ENCODE measurements at regions not wholly inside any gene's neighbourhood (a gene's known extent, or its start where the extent isn't known, plus 50 kb on each side); places are given as distances from the start of the nearest gene placed in this dataset.

DNA sequence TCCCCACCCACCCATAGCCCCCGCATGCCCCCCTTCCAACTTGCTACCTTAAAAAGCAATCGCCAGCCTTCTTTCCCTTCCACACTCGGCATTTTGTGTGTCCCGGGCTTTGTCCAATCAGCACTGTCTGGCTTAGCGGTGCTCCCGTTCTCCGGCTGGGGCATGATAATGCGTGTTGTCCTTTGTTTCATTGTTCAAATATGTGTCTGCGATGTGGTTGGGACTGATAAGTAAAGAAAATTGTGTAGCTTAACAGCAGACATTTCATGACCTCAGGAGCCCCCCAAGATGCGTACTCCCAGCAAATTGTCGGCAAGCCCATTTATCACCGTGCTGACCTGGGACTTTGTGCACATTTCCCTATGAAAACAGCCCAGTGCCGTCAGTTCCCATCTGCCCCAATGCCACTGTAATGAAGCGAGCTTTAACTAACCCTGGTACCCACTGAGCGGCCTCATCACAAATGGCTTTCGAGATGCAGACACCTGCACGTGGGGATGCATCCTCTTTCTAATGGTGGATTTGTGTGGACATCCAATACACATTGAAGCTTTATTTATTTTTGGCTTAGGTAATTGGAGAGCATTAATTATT lies 167.0 kb upstream of the E2F8 start:
- Histone ChIP-seq H3K79me2 (ENCODE audit: control insufficient read depth, insufficient read depth, low read length) (no peaks in the 10 kb centered on the region), H3K4me3 (ENCODE audit: control extremely low read depth in 1 of 5, extremely low read depth in 1 of 5, insufficient read depth in 1 of 5, low read depth in 2 of 5, low read length in 4 of 5) (no peak overlapping the region), H3K9ac (ENCODE audit: low read length) (no peak overlapping the region), H3K36me3 (replicated peaks in 1 of 2; ENCODE audit: control extremely low read depth in 1 of 2, control insufficient read depth in 1 of 2, extremely low read depth in 1 of 2, insufficient read depth in 2 of 2, low read length in 1 of 2) (no peaks in the 10 kb centered on the region), H4K20me1 (ENCODE audit: control insufficient read depth, insufficient read depth, low read length, poor library complexity, severe bottlenecking) (no peaks in the 10 kb centered on the region), H3K9me3 (ENCODE audit: control extremely low read depth in 1 of 3, control insufficient read depth in 2 of 3, insufficient read depth in 1 of 3, low read length in 2 of 3) (no peaks in the 10 kb centered on the region), H3K27ac (ENCODE audit: low read length in 2 of 2) (no peak overlapping the region), H3K4me2 (replicated peaks; ENCODE audit: low read depth, low read length, poor library complexity, severe bottlenecking) (no peak overlapping the region), H2AFZ (ENCODE audit: insufficient read depth, low read depth, low read length, poor library complexity, severe bottlenecking) (no peak overlapping the region), H3K27me3 (replicated peaks in 1 of 4; ENCODE audit: control extremely low read depth in 1 of 4, control insufficient read depth in 3 of 4, insufficient read depth in 4 of 4, low read length in 3 of 4) (no peaks in the 10 kb centered on the region), H3K4me1 (ENCODE audit: control insufficient read depth in 2 of 2, insufficient read depth in 2 of 2, low read length in 2 of 2) (peaks cover 3 to 4% of the 10 kb centered on the region in 2 donors)
- TF ChIP-seq EZH2 (IDR thresholded peaks at IDR 0.05; ENCODE audit: borderline replicate concordance, insufficient read depth, low read depth, low read length, poor library complexity, severe bottlenecking), result no peak
- no peak for TF ChIP-seq CTCF (IDR thresholded peaks at IDR 0.05)
- peaks cover 10% of the 10 kb centered on the region for H3K4me1 Mint-ChIP-seq
- H3K27ac Mint-ChIP-seq, result no peak overlapping the region
- ChIA-PET CTCF (no interaction called here), POLR2A (no interaction called here)
- WGBS (ENCODE audit: insufficient coverage), result 97% methylated on average over 10 of the region's 17 CpGs
- ATAC-seq (ENCODE audit: low read depth) (no peak), DNase-seq (no peak)
- peaks cover 15% of the 10 kb centered on the region for H3K27me3 Mint-ChIP-seq
- no peak overlapping the region for H3K4me3 Mint-ChIP-seq
- intact Hi-C loops (cut with micrococcal nuclease), result no loop called here
- no peaks in the 10 kb centered on the region for H3K9me3 Mint-ChIP-seq (ENCODE audit: insufficient read depth)

DNA sequence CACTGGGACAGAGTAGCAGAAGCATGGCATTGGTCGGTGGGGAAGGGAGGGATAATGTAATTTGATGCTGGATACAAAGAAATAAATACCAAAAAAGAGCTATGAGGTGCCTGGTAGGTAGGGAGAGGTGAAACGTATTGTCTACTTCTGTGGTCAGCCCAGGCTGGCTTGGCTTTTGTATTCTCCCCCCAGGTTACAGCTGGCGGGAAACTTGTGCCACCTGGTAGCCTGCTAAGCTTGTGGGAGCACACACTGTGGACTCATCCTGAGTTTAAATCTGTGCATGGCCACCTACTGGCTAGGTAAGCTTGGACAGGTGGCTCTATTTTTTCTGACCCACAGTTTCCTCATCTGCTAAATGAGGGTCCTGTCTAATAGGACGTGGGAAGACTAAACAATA lies 165.2 kb upstream of the E2F8 start:
- no peak overlapping the region for H3K4me2 ChIP-seq (replicated peaks; ENCODE audit: low read depth, low read length, poor library complexity, severe bottlenecking)

More for the DNA sequence above, 165.2 kb upstream of the E2F8 start:
- ChIA-PET CTCF (no interaction called here), POLR2A (no interaction called here)
- Mint-ChIP-seq H3K9me3 (ENCODE audit: insufficient read depth) (no peaks in the 10 kb centered on the region), H3K4me1 (peaks cover 1% of the 10 kb centered on the region), H3K27me3 (peaks cover 9% of the 10 kb centered on the region), H3K27ac (no peak overlapping the region), H3K4me3 (no peak overlapping the region)
- Histone ChIP-seq H4K20me1 (ENCODE audit: control insufficient read depth, insufficient read depth, low read length, poor library complexity, severe bottlenecking) (no peaks in the 10 kb centered on the region), H3K9me3 (ENCODE audit: control extremely low read depth in 1 of 3, control insufficient read depth in 2 of 3, insufficient read depth in 1 of 3, low read length in 2 of 3) (no peaks in the 10 kb centered on the region), H3K27me3 (replicated peaks in 1 of 4; ENCODE audit: control extremely low read depth in 1 of 4, control insufficient read depth in 3 of 4, insufficient read depth in 4 of 4, low read length in 3 of 4) (no peaks in the 10 kb centered on the region), H3K4me3 (ENCODE audit: control extremely low read depth in 1 of 5, extremely low read depth in 1 of 5, insufficient read depth in 1 of 5, low read depth in 2 of 5, low read length in 4 of 5) (no peak overlapping the region), H2AFZ (ENCODE audit: insufficient read depth, low read depth, low read length, poor library complexity, severe bottlenecking) (no peak overlapping the region), H3K79me2 (ENCODE audit: control insufficient read depth, insufficient read depth, low read length) (no peaks in the 10 kb centered on the region), H3K36me3 (replicated peaks in 1 of 2; ENCODE audit: control extremely low read depth in 1 of 2, control insufficient read depth in 1 of 2, extremely low read depth in 1 of 2, insufficient read depth in 2 of 2, low read length in 1 of 2) (no peaks in the 10 kb centered on the region), H3K4me1 (ENCODE audit: control insufficient read depth in 2 of 2, insufficient read depth in 2 of 2, low read length in 2 of 2) (peaks cover 0 to under 1% of the 10 kb centered on the region in 2 donors), H3K27ac (ENCODE audit: low read length in 2 of 2) (no peak overlapping the region), H3K9ac (ENCODE audit: low read length) (no peak overlapping the region)
- TF ChIP-seq EZH2 (IDR thresholded peaks at IDR 0.05; ENCODE audit: borderline replicate concordance, insufficient read depth, low read depth, low read length, poor library complexity, severe bottlenecking), result no peak
- no peak for TF ChIP-seq CTCF (IDR thresholded peaks at IDR 0.05)
- intact Hi-C loops (cut with micrococcal nuclease), result no loop called here
- DNase-seq (no peak), ATAC-seq (ENCODE audit: low read depth) (no peak)
- WGBS (ENCODE audit: insufficient coverage), result 73% methylated on average over 4 of the region's 4 CpGs

Data from B cell (primary cell).